ENCODE measurements at regions not wholly inside any gene's neighbourhood (a gene's known extent, or its start where the extent isn't known, plus 50 kb on each side); places are given as distances from the start of the nearest gene placed in this dataset.

DNA sequence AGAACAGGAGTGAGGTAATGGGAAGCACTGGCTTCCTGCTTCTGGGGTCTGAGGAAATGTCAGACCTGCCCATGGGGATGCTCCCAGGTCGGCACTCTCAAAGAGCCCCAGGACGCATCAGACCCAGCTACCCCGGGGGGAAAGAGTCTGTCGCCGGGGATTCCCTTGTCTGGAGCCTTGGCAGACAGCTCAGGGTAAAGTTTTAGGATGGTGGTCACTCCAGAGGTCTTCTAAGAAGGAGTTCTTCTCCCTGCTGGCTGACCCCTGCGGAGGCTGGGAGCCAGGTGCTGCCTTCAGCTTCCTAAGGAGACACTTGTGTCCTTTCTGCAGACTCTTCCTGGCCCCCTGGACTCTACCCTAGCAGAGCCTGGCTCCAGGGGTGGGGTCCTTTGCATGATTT is 61.9 kb upstream of the PSEN2 start:
- TF ChIP-seq CTCF (IDR thresholded peaks at IDR 0.05; ENCODE audit: low read depth, low read length) (no peak), EZH2phosphoT487 (IDR thresholded peaks at IDR 0.05; ENCODE audit: low read depth) (no peak)

Data from OCI-LY3 (cell line).